OCI-LY1 (cell line): ENCODE measurements at regions not wholly inside any gene's neighbourhood (a gene's known extent, or its start where the extent isn't known, plus 50 kb on each side); places are given as distances from the start of the nearest gene placed in this dataset.

Experiments used
- CTCF ChIP-seq: fragments of 200-600 bp; sonication (generic), shearing (Covaris generic); IDR thresholded peaks from 2 replicates; pipeline ENCODE4 v1.5.1; 2017; ENCODE audit warnings: mild to moderate bottlenecking, antibody characterized with exemption, low read length, moderate library complexity, mixed read lengths
- EZH2 ChIP-seq: fragments of 200-600 bp; sonication (generic), shearing (Covaris generic); IDR thresholded peaks from 2 replicates; pipeline ENCODE4 v1.8.0; 2017; ENCODE audit warnings: borderline replicate concordance, mixed run types, mild to moderate bottlenecking, antibody characterized with exemption, low read length, moderate library complexity, mixed read lengths

DNA sequence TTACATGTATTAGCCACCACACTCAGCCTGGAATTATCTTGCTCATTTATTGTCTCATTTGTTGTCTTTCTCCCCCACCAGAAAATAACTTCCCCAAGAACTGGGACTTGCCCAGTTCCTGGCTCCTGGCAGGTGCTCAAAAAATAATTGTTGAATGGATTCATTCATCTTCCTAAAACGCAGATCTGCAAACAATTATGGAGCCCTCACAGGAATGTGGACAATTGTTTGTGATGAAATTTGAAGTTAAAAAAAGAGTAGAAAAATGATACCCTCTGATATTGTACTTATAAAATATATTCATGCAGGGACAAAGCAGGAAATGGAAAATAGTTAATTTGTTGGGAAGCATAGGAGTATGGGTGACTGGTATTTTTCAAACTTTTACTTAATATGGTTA is 60.7 kb upstream of the MAP1LC3B2 start:
- TF ChIP-seq CTCF (no peak), EZH2 (no peak)
